ENCODE measurements at regions not wholly inside any gene's neighbourhood (a gene's known extent, or its start where the extent isn't known, plus 50 kb on each side); places are given as distances from the start of the nearest gene placed in this dataset.

GRCh38 chr6:132007474-132008190 is 56.5 kb upstream of the CCN2 start:
- no peaks in the 10 kb centered on the region for H3K27me3 ChIP-seq
- H3K4me3 Mint-ChIP-seq, result no peak overlapping the region
- H3K4me1 Mint-ChIP-seq, result no peaks in the 10 kb centered on the region
- no peak overlapping the region for H3K27ac ChIP-seq
- no peaks in the 10 kb centered on the region for H3K9me3 ChIP-seq (ENCODE audit: low read depth)
- H3K9me3 Mint-ChIP-seq, result peaks cover 15% of the 10 kb centered on the region
- TF ChIP-seq CTCF (IDR thresholded peaks at IDR 0.05), result no peak
- no peak for TF ChIP-seq EZH2phosphoT487 (IDR thresholded peaks at IDR 0.05)
- no peak for TF ChIP-seq EZH2 (IDR thresholded peaks at IDR 0.05)
- H3K79me2 ChIP-seq (ENCODE audit: low read depth), result no peaks in the 10 kb centered on the region
- no peak overlapping the region for H3K4me3 ChIP-seq
- no peaks in the 10 kb centered on the region for H4K20me1 ChIP-seq (ENCODE audit: low read depth)
- H3K4me1 ChIP-seq, result no peaks in the 10 kb centered on the region
- H3K27ac Mint-ChIP-seq, result no peak overlapping the region
- H3K36me3 Mint-ChIP-seq, result no peaks in the 10 kb centered on the region
- H3K27me3 Mint-ChIP-seq (ENCODE audit: insufficient read depth, low read depth), result no peaks in the 10 kb centered on the region
- H3K36me3 ChIP-seq, result no peaks in the 10 kb centered on the region
- no peak for DNase-seq (ENCODE audit: low spot score)
- H3K4me2 ChIP-seq, result no peak overlapping the region
- no peak overlapping the region for H3K9ac ChIP-seq
- no peaks in the 10 kb centered on the region for H3F3A ChIP-seq (ENCODE audit: low read depth)
- no peak overlapping the region for H2AFZ ChIP-seq (replicated peaks)

- no peak overlapping the region for H2AFZ ChIP-seq (replicated peaks)
- H3K4me1 ChIP-seq, result no peaks in the 10 kb centered on the region
- H3K79me2 ChIP-seq (ENCODE audit: low read depth), result no peaks in the 10 kb centered on the region
- Mint-ChIP-seq H3K4me3 (no peak overlapping the region), H3K27ac (no peak overlapping the region), H3K36me3 (no peaks in the 10 kb centered on the region), H3K4me1 (no peaks in the 10 kb centered on the region), H3K27me3 (ENCODE audit: insufficient read depth, low read depth) (no peaks in the 10 kb centered on the region), H3K9me3 (peaks cover 18% of the 10 kb centered on the region)
- no peaks in the 10 kb centered on the region for H3K9me3 ChIP-seq (ENCODE audit: low read depth)
- H3K4me3 ChIP-seq, result no peak overlapping the region
- H3K27me3 ChIP-seq, result no peaks in the 10 kb centered on the region
- TF ChIP-seq EZH2phosphoT487 (IDR thresholded peaks at IDR 0.05) (no peak), EZH2 (IDR thresholded peaks at IDR 0.05) (no peak), CTCF (IDR thresholded peaks at IDR 0.05) (no peak)
- H3K9ac ChIP-seq, result no peak overlapping the region
- no peak overlapping the region for H3K27ac ChIP-seq
- DNase-seq (ENCODE audit: low spot score), result no peak
- no peaks in the 10 kb centered on the region for H3F3A ChIP-seq (ENCODE audit: low read depth)
- no peaks in the 10 kb centered on the region for H4K20me1 ChIP-seq (ENCODE audit: low read depth)
- no peak overlapping the region for H3K4me2 ChIP-seq
- H3K36me3 ChIP-seq, result no peaks in the 10 kb centered on the region
Observed at GRCh38 chr6:132005178-132005577, 54.0 kb upstream of the CCN2 start.

- H2AFZ ChIP-seq (replicated peaks), result no peak overlapping the region
- peaks cover 18% of the 10 kb centered on the region for H3K9me3 Mint-ChIP-seq
- H3K27ac ChIP-seq, result no peak overlapping the region
- no peaks in the 10 kb centered on the region for H3F3A ChIP-seq (ENCODE audit: low read depth)
- no peaks in the 10 kb centered on the region for H4K20me1 ChIP-seq (ENCODE audit: low read depth)
- H3K4me1 ChIP-seq, result no peaks in the 10 kb centered on the region
- no peak overlapping the region for H3K27ac Mint-ChIP-seq
- no peaks in the 10 kb centered on the region for H3K36me3 ChIP-seq
- no peaks in the 10 kb centered on the region for H3K27me3 Mint-ChIP-seq (ENCODE audit: insufficient read depth, low read depth)
- no peak overlapping the region for H3K4me3 ChIP-seq
- no peaks in the 10 kb centered on the region for H3K36me3 Mint-ChIP-seq
- DNase-seq (ENCODE audit: low spot score), result no peak
- no peaks in the 10 kb centered on the region for H3K9me3 ChIP-seq (ENCODE audit: low read depth)
- H3K79me2 ChIP-seq (ENCODE audit: low read depth), result no peaks in the 10 kb centered on the region
- no peak overlapping the region for H3K9ac ChIP-seq
- no peak overlapping the region for H3K4me2 ChIP-seq
- H3K4me3 Mint-ChIP-seq, result no peak overlapping the region
- H3K27me3 ChIP-seq, result no peaks in the 10 kb centered on the region
- TF ChIP-seq EZH2 (IDR thresholded peaks at IDR 0.05), result no peak
- no peak for TF ChIP-seq EZH2phosphoT487 (IDR thresholded peaks at IDR 0.05)
- no peak for TF ChIP-seq CTCF (IDR thresholded peaks at IDR 0.05)
- no peaks in the 10 kb centered on the region for H3K4me1 Mint-ChIP-seq
Observed at GRCh38 chr6:132004668-132005067, 53.5 kb upstream of the CCN2 start.

All from neural progenitor cell (in vitro differentiated cells).